ENCODE measurements at regions not wholly inside any gene's neighbourhood (a gene's known extent, or its start where the extent isn't known, plus 50 kb on each side); places are given as distances from the start of the nearest gene placed in this dataset.
A peak's percentile ranks its signal among the peaks of the same experiment; 100 is the strongest.

GRCh38 chr22:19641254-19641982, 72.9 kb upstream of the SEPTIN5 start:
- no peak for DNase-seq (ENCODE audit: low read depth)
- TF ChIP-seq CTCF (IDR thresholded peaks at IDR 0.05; ENCODE audit: low read depth, low read length, missing control alignments) = peak; percentile 46
- no peak overlapping the region for H3K4me3 ChIP-seq (ENCODE audit: low read depth, low read length)
- in situ Hi-C loops (cut with HindIII; ENCODE audit: low sequenced_read_pairs) = no loop called here

GRCh38 chr22:19641983-19642451, 72.3 kb upstream of the SEPTIN5 start:
- no peak overlapping the region for H3K4me3 ChIP-seq (ENCODE audit: low read depth, low read length)
- in situ Hi-C loops (cut with HindIII; ENCODE audit: low sequenced_read_pairs) = no loop called here
- no peak for DNase-seq (ENCODE audit: low read depth)
- TF ChIP-seq CTCF (IDR thresholded peaks at IDR 0.05; ENCODE audit: low read depth, low read length, missing control alignments) = no peak

- DNase-seq (ENCODE audit: low read depth) = no peak
- in situ Hi-C loops (cut with HindIII; ENCODE audit: low sequenced_read_pairs) = no loop called here
- no peak overlapping the region for H3K4me3 ChIP-seq (ENCODE audit: low read depth, low read length)
- no peak for TF ChIP-seq CTCF (IDR thresholded peaks at IDR 0.05; ENCODE audit: low read depth, low read length, missing control alignments)
Observed at GRCh38 chr22:19643448-19644313, 70.6 kb upstream of the SEPTIN5 start.

GRCh38 chr22:19644314-19645223, 69.7 kb upstream of the SEPTIN5 start:
- DNase-seq (ENCODE audit: low read depth) = no peak
- H3K4me3 ChIP-seq (ENCODE audit: low read depth, low read length) = no peak overlapping the region

GRCh38 chr22:19645391-19645790, 68.9 kb upstream of the SEPTIN5 start:
- TF ChIP-seq CTCF (IDR thresholded peaks at IDR 0.05; ENCODE audit: low read depth, low read length, missing control alignments) = no peak
- in situ Hi-C loops (cut with HindIII; ENCODE audit: low sequenced_read_pairs) = no loop called here
- DNase-seq (ENCODE audit: low read depth) = no peak
- H3K4me3 ChIP-seq (ENCODE audit: low read depth, low read length) = no peak overlapping the region

More at GRCh38 chr22:19644314-19645223, 69.7 kb upstream of the SEPTIN5 start:
- in situ Hi-C loops (cut with HindIII; ENCODE audit: low sequenced_read_pairs) = no loop called here
- TF ChIP-seq CTCF (IDR thresholded peaks at IDR 0.05; ENCODE audit: low read depth, low read length, missing control alignments) = no peak

GRCh38 chr22:19645905-19646304, 68.4 kb upstream of the SEPTIN5 start:
- H3K4me3 ChIP-seq (ENCODE audit: low read depth, low read length) = no peak overlapping the region
- no peak for TF ChIP-seq CTCF (IDR thresholded peaks at IDR 0.05; ENCODE audit: low read depth, low read length, missing control alignments)
- DNase-seq (ENCODE audit: low read depth) = no peak
- in situ Hi-C loops (cut with HindIII; ENCODE audit: low sequenced_read_pairs) = no loop called here
